ENCODE measurements at regions not wholly inside any gene's neighbourhood (a gene's known extent, or its start where the extent isn't known, plus 50 kb on each side); places are given as distances from the start of the nearest gene placed in this dataset.

GRCh38 chrX:33686105-33686504 is 446.0 kb downstream of the FAM47A start:
- H3K4me1 ChIP-seq (ENCODE audit: control insufficient read depth, extremely low read depth, insufficient read depth, low read length): no peaks in the 10 kb centered on the region
- H2AFZ ChIP-seq (ENCODE audit: control insufficient read depth, low read length): no peak overlapping the region
- H3K9me1 ChIP-seq (ENCODE audit: control insufficient read depth, extremely low read depth, insufficient read depth, low read length): no peaks in the 10 kb centered on the region
- no peak overlapping the region for H3K4me3 ChIP-seq (ENCODE audit: control insufficient read depth in 2 of 3, extremely low read depth in 1 of 3, insufficient read depth in 2 of 3, low read depth in 1 of 3, low read length in 3 of 3)
- no peaks in the 10 kb centered on the region for H3K9me3 ChIP-seq (ENCODE audit: control insufficient read depth, low read depth, low read length)
- no peaks in the 10 kb centered on the region for H4K20me1 ChIP-seq (ENCODE audit: control insufficient read depth, extremely low read depth, insufficient read depth, low read length)
- no peak overlapping the region for H3K4me2 ChIP-seq (ENCODE audit: control insufficient read depth, extremely low read depth, insufficient read depth, low read depth, low read length)
- dilution Hi-C loops (cut with MboI; ENCODE audit: extremely low pct_ligation_motif_present, low sequenced_read_pairs): no loop called here
- FAIRE-seq: no peak
- no peaks in the 10 kb centered on the region for H3K79me2 ChIP-seq (ENCODE audit: control insufficient read depth, insufficient read depth, low read length)
- no peaks in the 10 kb centered on the region for H3K36me3 ChIP-seq (ENCODE audit: control insufficient read depth in 2 of 2, extremely low read depth in 1 of 2, insufficient read depth in 2 of 2, low read length in 2 of 2)
- no peak for DNase-seq (ENCODE audit: low read depth, low spot score)
- no peak overlapping the region for H3K9ac ChIP-seq (ENCODE audit: control insufficient read depth, extremely low read depth, insufficient read depth, low read length)
- no peak overlapping the region for H3K27ac ChIP-seq (ENCODE audit: control insufficient read depth, insufficient read depth, low read length)
- no peaks in the 10 kb centered on the region for H3K27me3 ChIP-seq (ENCODE audit: control insufficient read depth, extremely low read depth, insufficient read depth, low read length)
- TF ChIP-seq EZH2 (IDR thresholded peaks at IDR 0.05; ENCODE audit: low read length) (no peak), CTCF (optimal IDR thresholded peaks at IDR 0.05 in 1 of 3, IDR thresholded peaks at IDR 0.05 in 1 of 3, conservative IDR thresholded peaks at IDR 0.05 in 1 of 3; ENCODE audit: extremely low read depth in 1 of 3, insufficient read depth in 2 of 3, low read length in 3 of 3) (no peak)
